Spleen (tissue), 11 donors: ENCODE measurements at regions not wholly inside any gene's neighbourhood (a gene's known extent, or its start where the extent isn't known, plus 50 kb on each side); places are given as distances from the start of the nearest gene placed in this dataset.

ENCODE experiments used
- DNase-seq: peaks from one replicate; pipeline ENCODE4 v3.0.0-alpha.2; 2020
- H3K27ac ChIP-seq, 8 donors: fragments of 200-600 bp; sonication (generic) in 7 of 8; 1 replicate in 4 of 8; 2 replicates in 4 of 8; pipeline versions ENCODE4 v1.5.0 to v1.8.0; 2016 to 2021; ENCODE audit warnings: inconsistent platforms in 4 of 8, mild to moderate bottlenecking in 4 of 8, moderate library complexity in 1 of 8
- H3K27me3 ChIP-seq, 7 donors: fragments of 200-600 bp; sonication (generic) in 6 of 7; replicated peaks in 1 of 7; 1 replicate in 4 of 7; 2 replicates in 3 of 7; pipeline versions ENCODE4 v1.5.0 to v1.8.0; 2016 to 2021; ENCODE audit warnings: inconsistent platforms in 3 of 7, mild to moderate bottlenecking in 1 of 7
- H3K36me3 ChIP-seq, 6 donors: fragments of 200-600 bp; sonication (generic) in 5 of 6; 1 replicate in 4 of 6; 2 replicates in 2 of 6; pipeline versions ENCODE4 v1.5.0 to v1.8.0; 2016 to 2021; ENCODE audit warnings: inconsistent platforms in 2 of 6
- H3K4me1 ChIP-seq, 6 donors: fragments of 200-600 bp; sonication (generic) in 5 of 6; 1 replicate in 3 of 6; 2 replicates in 3 of 6; pipeline versions ENCODE4 v1.5.0 to v1.8.0; 2016 to 2021; ENCODE audit warnings: inconsistent platforms in 3 of 6
- H3K4me3 ChIP-seq, 8 donors: fragments of 200-600 bp; sonication (generic) in 7 of 8; 1 replicate in 4 of 8; 2 replicates in 4 of 8; pipeline versions ENCODE4 v1.5.0 to v1.8.0; 2016 to 2021; ENCODE audit warnings: inconsistent platforms in 4 of 8, mild to moderate bottlenecking in 4 of 8, moderate library complexity in 2 of 8
- H3K9me3 ChIP-seq, 8 donors: fragments of 200-600 bp; sonication (generic) in 7 of 8; 1 replicate in 4 of 8; 2 replicates in 4 of 8; pipeline versions ENCODE4 v1.5.0 to v1.8.0; 2016 to 2021; ENCODE audit warnings: inconsistent platforms in 4 of 8
- POLR2A ChIP-seq, 3 donors: fragments of 450-650 bp; IDR thresholded peaks; one replicate each; pipeline ENCODE4 v1.5.1; 2017; ENCODE audit warnings: antibody characterized with exemption in 3 of 3, mild to moderate bottlenecking in 1 of 3
- POLR2AphosphoS5 ChIP-seq, 3 donors: sonication (generic); formaldehyde crosslinking; IDR thresholded peaks; one replicate each; pipeline ENCODE4 v1.5.1; 2017; ENCODE audit warnings: antibody characterized with exemption in 3 of 3
- WGBS, 5 donors: extraction: QIAGEN DNeasy Blood & Tissue Kit in 3 of 5; methylation state at CpG; one replicate each; pipeline versions ENCODE4 v1.1.5 to v1.1.7; 2013 to 2018; 5-methylcytosine and 5-hydroxymethylcytosine counted together
- intact Hi-C: fragments of 100-400 bp; cut with DNase I; formaldehyde crosslinking; loops from one replicate; pipeline ENCODE4 v1.15.0; 2023; ENCODE audit warnings: low total_unique reads
- TF ChIP-seq, protein P1 (sequence below), 11 experiments: fragments of 200-600 bp in 7 of 11; fragments of 450-650 bp in 4 of 11; sonication (generic) in 4 of 11; IDR thresholded peaks in 8 of 11; conservative IDR thresholded peaks in 3 of 11; 1 replicate in 7 of 11; 2 replicates in 4 of 11; pipeline versions ENCODE4 v1.4.0 to v1.8.0; 2016 to 2021; ENCODE audit warnings: antibody characterized with exemption in 11 of 11, inconsistent platforms in 4 of 11, mild to moderate bottlenecking in 1 of 11
- donor health status: healthy with polysubstance abuse.
- donor health status: DM: no; HTN: no; CAD: no; lungs with moderate emphysema.
- donor health status: DM: no; HTN: no; CAD: no.
- donor health status: Bipolar disorder and iron deficiency.
- donor health status: healthy.
- donor health status: DM: no; HTN: no; CAD: no.
- donor health status: DM: yes; HTN: yes; CAD: no.

DNA sequence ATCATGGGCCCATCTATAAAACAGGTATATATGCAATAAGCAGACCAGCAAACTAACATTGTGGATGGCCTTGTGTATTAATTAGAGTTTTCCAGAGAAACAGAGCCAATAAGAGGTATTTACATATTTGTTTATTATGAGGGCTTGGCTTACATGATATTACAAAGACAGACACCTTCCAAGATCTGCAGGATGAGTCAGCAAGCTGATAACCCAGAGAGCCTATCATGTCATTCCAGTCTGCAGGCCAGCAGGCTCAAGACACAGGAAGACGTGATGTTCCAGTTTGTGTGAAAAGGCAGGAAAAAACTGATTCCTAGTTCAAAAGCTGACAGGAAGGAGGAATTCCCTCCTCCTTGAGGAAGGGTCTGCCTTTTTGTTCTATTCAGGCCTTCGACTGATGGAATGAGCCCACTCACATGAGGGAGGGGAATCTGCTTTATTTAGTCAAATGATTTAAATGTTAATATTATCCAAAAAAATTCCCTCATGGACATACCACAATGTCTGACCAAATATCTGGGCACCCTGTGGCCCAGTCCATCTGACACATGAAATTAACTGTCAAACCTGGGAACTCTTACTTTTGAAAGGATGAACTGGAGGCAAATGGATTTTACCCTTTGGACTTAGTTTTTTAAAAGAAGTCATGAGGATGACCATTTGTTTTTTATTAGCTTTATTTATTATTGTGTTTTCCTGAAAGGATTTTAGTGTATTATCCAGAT lies 161.2 kb upstream of the CHD1 start:
- Histone ChIP-seq H3K4me1 (no peaks in the 10 kb centered on the region), H3K27ac (no peak overlapping the region), H3K9me3 (no peaks in the 10 kb centered on the region), H3K36me3 (no peaks in the 10 kb centered on the region), H3K4me3 (no peak overlapping the region), H3K27me3 (peaks cover 0 to 3% (median 0%) of the 10 kb centered on the region in 7 donors)
- DNase-seq, result no peak
- WGBS, 5 donors, result 77 to 93% (median 89%) methylated on average over 2 of the region's 2 CpGs
- intact Hi-C loops, result no loop called here
- TF ChIP-seq POLR2A (IDR thresholded peaks at IDR 0.05) (no peak), POLR2AphosphoS5 (IDR thresholded peaks at IDR 0.05) (no peak)
- TF ChIP-seq, protein P1, sequence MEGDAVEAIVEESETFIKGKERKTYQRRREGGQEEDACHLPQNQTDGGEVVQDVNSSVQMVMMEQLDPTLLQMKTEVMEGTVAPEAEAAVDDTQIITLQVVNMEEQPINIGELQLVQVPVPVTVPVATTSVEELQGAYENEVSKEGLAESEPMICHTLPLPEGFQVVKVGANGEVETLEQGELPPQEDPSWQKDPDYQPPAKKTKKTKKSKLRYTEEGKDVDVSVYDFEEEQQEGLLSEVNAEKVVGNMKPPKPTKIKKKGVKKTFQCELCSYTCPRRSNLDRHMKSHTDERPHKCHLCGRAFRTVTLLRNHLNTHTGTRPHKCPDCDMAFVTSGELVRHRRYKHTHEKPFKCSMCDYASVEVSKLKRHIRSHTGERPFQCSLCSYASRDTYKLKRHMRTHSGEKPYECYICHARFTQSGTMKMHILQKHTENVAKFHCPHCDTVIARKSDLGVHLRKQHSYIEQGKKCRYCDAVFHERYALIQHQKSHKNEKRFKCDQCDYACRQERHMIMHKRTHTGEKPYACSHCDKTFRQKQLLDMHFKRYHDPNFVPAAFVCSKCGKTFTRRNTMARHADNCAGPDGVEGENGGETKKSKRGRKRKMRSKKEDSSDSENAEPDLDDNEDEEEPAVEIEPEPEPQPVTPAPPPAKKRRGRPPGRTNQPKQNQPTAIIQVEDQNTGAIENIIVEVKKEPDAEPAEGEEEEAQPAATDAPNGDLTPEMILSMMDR (IDR thresholded peaks at IDR 0.05 in 8 of 11, conservative IDR thresholded peaks at IDR 0.05 in 3 of 11), result no peak

DNA sequence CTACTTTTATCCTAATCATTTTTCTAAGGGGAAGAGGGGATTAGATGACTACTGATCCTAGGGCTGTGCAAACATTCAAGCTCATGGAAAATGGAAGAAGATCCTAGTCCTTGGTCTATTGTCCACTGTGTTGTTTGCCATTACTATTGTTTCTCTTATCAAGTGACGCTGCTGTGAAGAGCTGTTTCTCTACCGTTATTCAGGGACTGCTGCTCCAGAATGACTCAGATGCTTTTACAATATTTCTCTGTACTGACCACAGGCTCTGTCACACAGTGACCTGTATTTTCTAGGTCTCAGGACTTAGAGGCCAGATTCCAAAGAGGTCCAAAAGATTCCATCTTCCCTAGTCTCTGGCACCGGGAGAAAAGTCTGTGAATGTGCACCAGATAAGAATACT lies 159.5 kb upstream of the CHD1 start:
- WGBS, 5 donors, result 75 to 93% (median 85%) methylated on average over 3 of the region's 3 CpGs
- Histone ChIP-seq H3K4me1 (no peaks in the 10 kb centered on the region), H3K36me3 (no peaks in the 10 kb centered on the region), H3K4me3 (no peak overlapping the region), H3K27me3 (peaks cover 0 to 3% (median 0%) of the 10 kb centered on the region in 7 donors), H3K27ac (no peak overlapping the region), H3K9me3 (no peaks in the 10 kb centered on the region)
- no peak for TF ChIP-seq POLR2AphosphoS5 (IDR thresholded peaks at IDR 0.05)
- TF ChIP-seq, protein P1 (IDR thresholded peaks at IDR 0.05 in 8 of 11, conservative IDR thresholded peaks at IDR 0.05 in 3 of 11), result no peak
- no peak for TF ChIP-seq POLR2A (IDR thresholded peaks at IDR 0.05)
- no peak for DNase-seq
- intact Hi-C loops, result no loop called here

DNA sequence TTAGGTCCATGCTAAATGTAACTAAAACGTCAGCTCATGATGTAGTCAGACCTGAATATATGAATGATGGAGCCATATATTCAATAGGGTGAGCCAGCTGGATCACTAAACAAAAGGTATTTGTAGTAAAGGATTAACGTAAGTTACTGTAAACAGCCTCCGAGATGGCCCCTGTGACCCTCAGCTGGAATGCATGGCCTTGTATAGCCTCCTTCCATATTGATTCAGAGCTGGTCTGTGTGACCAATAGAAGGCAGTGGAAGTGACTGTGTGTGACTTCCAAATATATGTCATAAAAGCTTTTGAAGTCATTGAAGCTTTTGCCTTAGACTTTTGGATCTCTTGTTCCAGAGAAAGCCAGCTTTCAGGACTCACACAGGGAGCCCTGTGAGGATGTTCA lies 154.4 kb upstream of the CHD1 start:
- WGBS, 5 donors, result 83 to 91% (median 89%) methylated on average over 3 of the region's 3 CpGs
- H3K4me1 ChIP-seq, result no peaks in the 10 kb centered on the region
- H3K4me3 ChIP-seq, result no peak overlapping the region
- H3K9me3 ChIP-seq, result no peaks in the 10 kb centered on the region
- no peak for DNase-seq
- no peaks in the 10 kb centered on the region for H3K36me3 ChIP-seq
- TF ChIP-seq POLR2A (IDR thresholded peaks at IDR 0.05), result no peak
- no peak for TF ChIP-seq POLR2AphosphoS5 (IDR thresholded peaks at IDR 0.05)
- TF ChIP-seq, protein P1 (IDR thresholded peaks at IDR 0.05 in 8 of 11, conservative IDR thresholded peaks at IDR 0.05 in 3 of 11), result no peak
- H3K27ac ChIP-seq, result no peak overlapping the region
- intact Hi-C loops, result no loop called here
- peaks cover 0 to 3% (median 0%) of the 10 kb centered on the region in 7 donors for H3K27me3 ChIP-seq

DNA sequence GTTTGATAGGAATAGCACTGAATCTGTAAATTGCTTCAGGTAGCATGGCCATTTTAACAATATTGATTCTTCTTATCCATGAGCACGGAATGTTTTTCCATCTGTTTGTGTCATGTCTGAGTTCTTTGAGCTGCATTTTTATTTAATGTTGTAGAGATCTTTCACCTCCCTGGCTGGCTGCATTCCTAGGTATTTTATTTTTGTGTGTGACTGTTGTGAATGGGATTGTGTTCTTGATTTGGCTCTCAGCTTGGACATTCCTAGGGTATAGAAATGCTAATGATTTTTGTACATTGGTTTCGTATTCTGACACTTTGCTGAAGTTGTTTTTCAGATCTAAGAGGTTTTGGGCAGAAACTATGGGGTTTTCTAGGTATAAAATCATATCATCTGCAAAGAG lies 152.9 kb upstream of the CHD1 start:
- 74 to 84% (median 82%) methylated on average over 2 of the region's 2 CpGs for WGBS, 5 donors
- H3K27me3 ChIP-seq, result no peaks in the 10 kb centered on the region

More for the DNA sequence above, 152.9 kb upstream of the CHD1 start:
- no peaks in the 10 kb centered on the region for H3K4me1 ChIP-seq
- intact Hi-C loops, result no loop called here
- no peaks in the 10 kb centered on the region for H3K9me3 ChIP-seq
- no peak overlapping the region for H3K27ac ChIP-seq
- DNase-seq, result no peak
- no peak for TF ChIP-seq POLR2A (IDR thresholded peaks at IDR 0.05)
- no peak for TF ChIP-seq POLR2AphosphoS5 (IDR thresholded peaks at IDR 0.05)
- TF ChIP-seq, protein P1 (IDR thresholded peaks at IDR 0.05 in 8 of 11, conservative IDR thresholded peaks at IDR 0.05 in 3 of 11), result no peak
- H3K4me3 ChIP-seq, result no peak overlapping the region
- no peaks in the 10 kb centered on the region for H3K36me3 ChIP-seq
